K562 (cell line): ENCODE measurements at regions not wholly inside any gene's neighbourhood (a gene's known extent, or its start where the extent isn't known, plus 50 kb on each side); places are given as distances from the start of the nearest gene placed in this dataset.

Experiments
- CTBP1 ChIP-seq: fragments of 450-650 bp; IDR thresholded peaks from 2 replicates; pipeline ENCODE4 v1.6.1; 2016; ENCODE audit warnings: borderline replicate concordance
- GATA2 ChIP-seq: sonication (generic); formaldehyde crosslinking; IDR thresholded peaks from 2 replicates; pipeline ENCODE4 v1.4.0; 2020; ENCODE audit warnings: mild to moderate bottlenecking, missing genetic modification reagents
- HNRNPH1 ChIP-seq: fragments of 200-400 bp; formaldehyde crosslinking; optimal IDR thresholded peaks from 2 replicates; pipeline ENCODE3; 2017; ENCODE audit warnings: low read depth, mild to moderate bottlenecking, low read length, moderate library complexity
- HOXB6 ChIP-seq: fragments of 250-450 bp; sonication (Bioruptor Pico); IDR thresholded peaks from 2 replicates; pipeline ENCODE4 v1.5.1; 2022; ENCODE audit warnings: mild to moderate bottlenecking, borderline replicate concordance
- NR0B1 ChIP-seq: fragments of 450-650 bp; IDR thresholded peaks from one replicate; pipeline ENCODE4 v1.6.1; 2018; ENCODE audit warnings: mild to moderate bottlenecking, moderate library complexity; ENCODE audit not compliant: partially characterized antibody
- RBM25 ChIP-seq: fragments of 200-400 bp; formaldehyde crosslinking; IDR thresholded peaks from 2 replicates; pipeline ENCODE4 v1.6.1; 2018; ENCODE audit warnings: low read length, low read depth, moderate library complexity; ENCODE audit not compliant: severe bottlenecking
- ZBTB33 ChIP-seq: sonication (generic); formaldehyde crosslinking; IDR thresholded peaks from 2 replicates; pipeline ENCODE4 v1.8.1; 2023; ENCODE audit warnings: mild to moderate bottlenecking, missing genetic modification reagents
- ZNF146 ChIP-seq: IDR thresholded peaks from one replicate; pipeline ENCODE4 v1.6.1; 2018; ENCODE audit warnings: missing compliant biosample characterization; ENCODE audit not compliant: unreplicated experiment
- ZNF318 ChIP-seq, 2 experiments: fragments of 450-650 bp; IDR thresholded peaks; 2 replicates each; pipeline ENCODE4 v1.6.1; 2016; ENCODE audit warnings: mild to moderate bottlenecking in 2 of 2, borderline replicate concordance in 1 of 2, low read depth in 1 of 2, moderate library complexity in 1 of 2

GRCh38 chr1:99561952-99562351 lies 84.0 kb upstream of the PALMD start (continued):
- TF ChIP-seq ZNF318 (IDR thresholded peaks at IDR 0.05; ENCODE audit: borderline replicate concordance in 1 of 2, low read depth in 1 of 2) (no peak), GATA2 (CRISPR knock-in tag) (no peak), ZNF146 (CRISPR knock-in tag) (peak; percentile 95), HOXB6 (CRISPR knock-in tag) (no peak), RBM25 (peak; percentile 60), CTBP1 (no peak), NR0B1 (no peak), ZBTB33 (CRISPR knock-in tag) (no peak), HNRNPH1 (no peak)
